Prostate gland (tissue), 2 donors: ENCODE measurements at regions not wholly inside any gene's neighbourhood (a gene's known extent, or its start where the extent isn't known, plus 50 kb on each side); places are given as distances from the start of the nearest gene placed in this dataset.
"Not testable (repeated sequence)": the region's sequence is repeated elsewhere in the genome, so short reads cannot be mapped to it uniquely, and the experiment has no call there.

Experiments
- DNase-seq: peaks from one replicate; pipeline ENCODE4 v3.0.0-alpha.2; 2019; ENCODE audit warnings: low spot score
- H3K27ac ChIP-seq, 2 donors: fragments of 200-600 bp; sonication (generic); 2 replicates each; pipeline ENCODE4 v1.5.1; 2017 to 2019
- H3K27me3 ChIP-seq: fragments of 200-600 bp; sonication (generic); replicated peaks from 2 replicates; pipeline ENCODE4 v1.5.1; 2019; ENCODE audit not compliant: insufficient read depth
- H3K36me3 ChIP-seq, 2 donors: fragments of 200-600 bp; sonication (generic); 1 replicate in 1 of 2; 2 replicates in 1 of 2; pipeline versions ENCODE4 v1.5.1 to v1.8.1; 2017 to 2019
- H3K4me1 ChIP-seq: fragments of 200-600 bp; sonication (generic); replicated peaks from 2 replicates; pipeline ENCODE4 v1.5.1; 2019
- H3K4me3 ChIP-seq, 2 donors: fragments of 200-600 bp; sonication (generic); 2 replicates each; pipeline ENCODE4 v1.5.1; 2017 to 2019
- H3K9me3 ChIP-seq: fragments of 200-600 bp; sonication (generic); 2 replicates; pipeline ENCODE4 v1.5.1; 2017
- POLR2A ChIP-seq: fragments of 450-650 bp; IDR thresholded peaks from one replicate; pipeline ENCODE4 v1.6.1; 2016; ENCODE audit warnings: antibody characterized with exemption, mild to moderate bottlenecking
- POLR2AphosphoS5 ChIP-seq: sonication (generic); formaldehyde crosslinking; IDR thresholded peaks from one replicate; pipeline ENCODE4 v1.6.1; 2017; ENCODE audit warnings: antibody characterized with exemption
- WGBS: methylation state at CpG from one replicate; pipeline ENCODE4 v1.1.5; 2018; 5-methylcytosine and 5-hydroxymethylcytosine counted together
- intact Hi-C: fragments of 100-400 bp; cut with DNase I; formaldehyde crosslinking; loops from one replicate; pipeline ENCODE4 v1.14.2; 2022
- TF ChIP-seq, protein P1 (sequence below), 4 experiments: fragments of 200-600 bp in 2 of 4; fragments of 450-650 bp in 2 of 4; sonication (generic) in 2 of 4; IDR thresholded peaks; 1 replicate in 3 of 4; 2 replicates in 1 of 4; pipeline ENCODE4 v1.5.1; 2016 to 2019; ENCODE audit warnings: antibody characterized with exemption in 4 of 4, mild to moderate bottlenecking in 2 of 4, moderate library complexity in 2 of 4

- intact Hi-C loops: no loop called here
- Histone ChIP-seq H3K4me3 (no peak overlapping the region), H3K4me1 (no peaks in the 10 kb centered on the region), H3K27ac (no peak overlapping the region), H3K36me3 (no peaks in the 10 kb centered on the region), H3K9me3 (no peaks in the 10 kb centered on the region), H3K27me3 (no peaks in the 10 kb centered on the region)
- no peak for DNase-seq
- TF ChIP-seq, protein P1, sequence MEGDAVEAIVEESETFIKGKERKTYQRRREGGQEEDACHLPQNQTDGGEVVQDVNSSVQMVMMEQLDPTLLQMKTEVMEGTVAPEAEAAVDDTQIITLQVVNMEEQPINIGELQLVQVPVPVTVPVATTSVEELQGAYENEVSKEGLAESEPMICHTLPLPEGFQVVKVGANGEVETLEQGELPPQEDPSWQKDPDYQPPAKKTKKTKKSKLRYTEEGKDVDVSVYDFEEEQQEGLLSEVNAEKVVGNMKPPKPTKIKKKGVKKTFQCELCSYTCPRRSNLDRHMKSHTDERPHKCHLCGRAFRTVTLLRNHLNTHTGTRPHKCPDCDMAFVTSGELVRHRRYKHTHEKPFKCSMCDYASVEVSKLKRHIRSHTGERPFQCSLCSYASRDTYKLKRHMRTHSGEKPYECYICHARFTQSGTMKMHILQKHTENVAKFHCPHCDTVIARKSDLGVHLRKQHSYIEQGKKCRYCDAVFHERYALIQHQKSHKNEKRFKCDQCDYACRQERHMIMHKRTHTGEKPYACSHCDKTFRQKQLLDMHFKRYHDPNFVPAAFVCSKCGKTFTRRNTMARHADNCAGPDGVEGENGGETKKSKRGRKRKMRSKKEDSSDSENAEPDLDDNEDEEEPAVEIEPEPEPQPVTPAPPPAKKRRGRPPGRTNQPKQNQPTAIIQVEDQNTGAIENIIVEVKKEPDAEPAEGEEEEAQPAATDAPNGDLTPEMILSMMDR (IDR thresholded peaks at IDR 0.05): no peak
- no peak for TF ChIP-seq POLR2AphosphoS5
- no peak for TF ChIP-seq POLR2A
- 89% methylated on average over 3 of the region's 3 CpGs for WGBS
Measured at GRCh38 chr4:84147831-84148230, 351.3 kb downstream of the NKX6-1 start.

- Histone ChIP-seq H3K36me3 (no peaks in the 10 kb centered on the region), H3K4me1 (no peaks in the 10 kb centered on the region), H3K27ac (no peak overlapping the region), H3K4me3 (no peak overlapping the region), H3K27me3 (no peaks in the 10 kb centered on the region), H3K9me3 (no peaks in the 10 kb centered on the region)
- 32% methylated on average over 3 of the region's 3 CpGs for WGBS
- intact Hi-C loops: no loop called here
- TF ChIP-seq POLR2A (no peak), POLR2AphosphoS5 (no peak)
- TF ChIP-seq, protein P1 (IDR thresholded peaks at IDR 0.05): no peak
- DNase-seq: no peak
Measured at GRCh38 chr4:84146300-84146959, 352.7 kb downstream of the NKX6-1 start.

GRCh38 chr4:84145176-84145575 lies 353.9 kb downstream of the NKX6-1 start:
- no peaks in the 10 kb centered on the region for H3K4me1 ChIP-seq
- intact Hi-C loops: no loop called here
- DNase-seq: no peak
- H3K27me3 ChIP-seq: no peaks in the 10 kb centered on the region
- H3K36me3 ChIP-seq: no peaks in the 10 kb centered on the region
- no peaks in the 10 kb centered on the region for H3K9me3 ChIP-seq
- H3K4me3 ChIP-seq: no peak overlapping the region
- no peak for TF ChIP-seq POLR2A
- TF ChIP-seq, protein P1 (IDR thresholded peaks at IDR 0.05): no peak
- TF ChIP-seq POLR2AphosphoS5: no peak
- no peak overlapping the region for H3K27ac ChIP-seq
- WGBS: 64% methylated on average over 3 of the region's 3 CpGs

DNA sequence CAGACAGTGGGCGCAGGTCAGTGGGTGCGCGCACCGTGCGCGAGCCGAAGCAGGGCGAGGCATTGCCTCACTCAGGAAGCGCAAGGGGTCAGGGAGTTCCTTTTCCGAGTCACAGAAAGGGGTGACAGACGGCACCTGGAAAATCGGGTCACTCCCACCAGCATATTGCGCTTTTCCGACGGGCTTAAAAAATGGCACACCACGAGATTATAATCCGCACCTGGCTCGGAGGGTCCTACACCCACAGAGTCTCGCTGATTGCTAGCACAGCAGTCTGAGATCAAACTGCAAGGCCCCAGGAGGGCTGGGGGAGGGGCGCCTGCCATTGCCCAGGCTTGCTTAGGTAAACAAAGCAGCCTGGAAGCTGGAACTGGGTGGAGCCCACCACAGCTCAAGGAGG lies 372.2 kb downstream of the NKX6-1 start:
- H3K27ac ChIP-seq, intact Hi-C loops, DNase-seq, H3K36me3 ChIP-seq, H3K4me3 ChIP-seq, H3K27me3 ChIP-seq, H3K9me3 ChIP-seq, H3K4me1 ChIP-seq: not testable (repeated sequence)
- 68% methylated on average over 18 of the region's 20 CpGs for WGBS

GRCh38 chr4:84126061-84126787 lies 372.9 kb downstream of the NKX6-1 start:
- Histone ChIP-seq H3K36me3 (no peaks in the 10 kb centered on the region), H3K9me3 (no peaks in the 10 kb centered on the region), H3K4me1 (no peaks in the 10 kb centered on the region), H3K27ac (no peak overlapping the region), H3K4me3 (no peak overlapping the region), H3K27me3 (no peaks in the 10 kb centered on the region)
- intact Hi-C loops: no loop called here
- no peak for DNase-seq
- TF ChIP-seq POLR2AphosphoS5: no peak
- TF ChIP-seq POLR2A: no peak
- TF ChIP-seq, protein P1 (IDR thresholded peaks at IDR 0.05): no peak
- WGBS: 79% methylated on average over 5 of the region's 5 CpGs
